ENCODE measurements at regions not wholly inside any gene's neighbourhood (a gene's known extent, or its start where the extent isn't known, plus 50 kb on each side); places are given as distances from the start of the nearest gene placed in this dataset.

- TF ChIP-seq, protein P1, sequence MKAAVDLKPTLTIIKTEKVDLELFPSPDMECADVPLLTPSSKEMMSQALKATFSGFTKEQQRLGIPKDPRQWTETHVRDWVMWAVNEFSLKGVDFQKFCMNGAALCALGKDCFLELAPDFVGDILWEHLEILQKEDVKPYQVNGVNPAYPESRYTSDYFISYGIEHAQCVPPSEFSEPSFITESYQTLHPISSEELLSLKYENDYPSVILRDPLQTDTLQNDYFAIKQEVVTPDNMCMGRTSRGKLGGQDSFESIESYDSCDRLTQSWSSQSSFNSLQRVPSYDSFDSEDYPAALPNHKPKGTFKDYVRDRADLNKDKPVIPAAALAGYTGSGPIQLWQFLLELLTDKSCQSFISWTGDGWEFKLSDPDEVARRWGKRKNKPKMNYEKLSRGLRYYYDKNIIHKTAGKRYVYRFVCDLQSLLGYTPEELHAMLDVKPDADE (IDR thresholded peaks at IDR 0.05) = no peak
- TF ChIP-seq EZH2 (IDR thresholded peaks at IDR 0.05; ENCODE audit: low read depth, unreplicated experiment) (no peak), CTCF (conservative IDR thresholded peaks at IDR 0.05; ENCODE audit: low read depth in 2 of 2) (no peak), POLR2AphosphoS5 (IDR thresholded peaks at IDR 0.05; ENCODE audit: low read depth) (no peak), EZH2phosphoT487 (IDR thresholded peaks at IDR 0.05; ENCODE audit: unreplicated experiment) (no peak), JUNB (IDR thresholded peaks at IDR 0.05; ENCODE audit: unreplicated experiment) (no peak), NANOG (IDR thresholded peaks at IDR 0.05; ENCODE audit: borderline replicate concordance) (no peak), CREB1 (CRISPR knock-in tag; IDR thresholded peaks at IDR 0.05; ENCODE audit: low read depth) (no peak), ZNF331 (CRISPR knock-in tag; IDR thresholded peaks at IDR 0.05; ENCODE audit: low read depth) (no peak), ZNF114 (CRISPR knock-in tag; IDR thresholded peaks at IDR 0.05) (no peak), STAT1 (IDR thresholded peaks at IDR 0.05; ENCODE audit: unreplicated experiment) (no peak), ZNF462 (CRISPR knock-in tag; IDR thresholded peaks at IDR 0.05) (no peak)
- TF ChIP-seq, protein P2, sequence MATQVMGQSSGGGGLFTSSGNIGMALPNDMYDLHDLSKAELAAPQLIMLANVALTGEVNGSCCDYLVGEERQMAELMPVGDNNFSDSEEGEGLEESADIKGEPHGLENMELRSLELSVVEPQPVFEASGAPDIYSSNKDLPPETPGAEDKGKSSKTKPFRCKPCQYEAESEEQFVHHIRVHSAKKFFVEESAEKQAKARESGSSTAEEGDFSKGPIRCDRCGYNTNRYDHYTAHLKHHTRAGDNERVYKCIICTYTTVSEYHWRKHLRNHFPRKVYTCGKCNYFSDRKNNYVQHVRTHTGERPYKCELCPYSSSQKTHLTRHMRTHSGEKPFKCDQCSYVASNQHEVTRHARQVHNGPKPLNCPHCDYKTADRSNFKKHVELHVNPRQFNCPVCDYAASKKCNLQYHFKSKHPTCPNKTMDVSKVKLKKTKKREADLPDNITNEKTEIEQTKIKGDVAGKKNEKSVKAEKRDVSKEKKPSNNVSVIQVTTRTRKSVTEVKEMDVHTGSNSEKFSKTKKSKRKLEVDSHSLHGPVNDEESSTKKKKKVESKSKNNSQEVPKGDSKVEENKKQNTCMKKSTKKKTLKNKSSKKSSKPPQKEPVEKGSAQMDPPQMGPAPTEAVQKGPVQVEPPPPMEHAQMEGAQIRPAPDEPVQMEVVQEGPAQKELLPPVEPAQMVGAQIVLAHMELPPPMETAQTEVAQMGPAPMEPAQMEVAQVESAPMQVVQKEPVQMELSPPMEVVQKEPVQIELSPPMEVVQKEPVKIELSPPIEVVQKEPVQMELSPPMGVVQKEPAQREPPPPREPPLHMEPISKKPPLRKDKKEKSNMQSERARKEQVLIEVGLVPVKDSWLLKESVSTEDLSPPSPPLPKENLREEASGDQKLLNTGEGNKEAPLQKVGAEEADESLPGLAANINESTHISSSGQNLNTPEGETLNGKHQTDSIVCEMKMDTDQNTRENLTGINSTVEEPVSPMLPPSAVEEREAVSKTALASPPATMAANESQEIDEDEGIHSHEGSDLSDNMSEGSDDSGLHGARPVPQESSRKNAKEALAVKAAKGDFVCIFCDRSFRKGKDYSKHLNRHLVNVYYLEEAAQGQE (IDR thresholded peaks at IDR 0.05; ENCODE audit: unreplicated experiment) = no peak
Observed at GRCh38 chr2:133652398-133652797, 84.1 kb upstream of the NCKAP5 start.

Data from GM23338 (cell line).